HCT116 (cell line): ENCODE measurements at regions not wholly inside any gene's neighbourhood (a gene's known extent, or its start where the extent isn't known, plus 50 kb on each side); places are given as distances from the start of the nearest gene placed in this dataset.

Experiments
- ATAC-seq: fragments of 200-7000 bp; cut with Tn5 transposase; 2 replicates; pipeline ENCODE4 v1.9.1; 2020; ENCODE audit warnings: mild to moderate bottlenecking, moderate library complexity
- BruUV-seq: library from RNA; stranded (reverse); fragments of 400-500 nt; replicated peaks from 2 replicates; lab custom pipeline; 2021; lab: Mats Ljungman, UMichigan
- CTCF ChIA-PET: fragments of 300-600 bp; sonication (Branson Sonifier 250); formaldehyde crosslinking; loops from one replicate; lab custom pipeline; 2021; ENCODE audit warnings: antibody characterized with exemption; lab: Charles Lee
- POLR2A ChIA-PET: fragments of 300-600, 350-600 bp; sonication (Branson Sonifier 250); formaldehyde crosslinking; loops from one replicate; lab custom pipeline; 2021; ENCODE audit warnings: antibody characterized with exemption; lab: Charles Lee
- RAD21 ChIA-PET, 2 experiments: fragments of 300-600 bp; sonication (Branson Sonifier 250); formaldehyde crosslinking; loops; one replicate each; lab custom pipeline; 2023; ENCODE audit warnings: low total read pairs in 2 of 2; ENCODE audit not compliant: uncharacterized antibody in 2 of 2, unreplicated experiment in 2 of 2, low non-redundant PET in 1 of 2; lab: Charles Lee
- DNase-seq: peaks from one replicate; pipeline ENCODE4 v3.0.0-alpha.2; 2010; ENCODE audit warnings: low read depth, low spot score
- H2AFZ ChIP-seq: fragments of 200-600 bp; shearing (Covaris generic), sonication (generic); 2 replicates; pipeline ENCODE4 v1.6.1; 2017; ENCODE audit warnings: low read depth, mixed run types, mixed read lengths, antibody characterized with exemption, low read length; ENCODE audit not compliant: poor library complexity, severe bottlenecking
- H3K27ac ChIP-seq: 2 replicates; pipeline ENCODE4 v1.5.1; 2012; ENCODE audit warnings: low read depth, low read length
- H3K27me3 ChIP-seq: fragments of 200-600 bp; sonication (generic); 2 replicates; pipeline ENCODE4 v1.6.1; 2016; ENCODE audit warnings: mixed run types, low read length, mixed read lengths; ENCODE audit not compliant: insufficient read depth
- H3K36me3 ChIP-seq, 2 experiments: fragments of 200-500 bp in 1 of 2; fragments of 200-600 bp in 1 of 2; sonication (Bioruptor generic) in 1 of 2; sonication (generic) in 1 of 2; 2 replicates each; pipeline versions ENCODE4 v1.5.1 to v1.6.1; 2014 to 2016; ENCODE audit warnings: low read length in 2 of 2, inconsistent platforms in 1 of 2, mixed read lengths in 1 of 2, mixed run types in 1 of 2; ENCODE audit not compliant: insufficient read depth in 2 of 2, control insufficient read depth in 1 of 2
- H3K4me1 ChIP-seq, 2 experiments: fragments of 200-600 bp in 1 of 2; sonication (generic) in 1 of 2; 2 replicates each; pipeline versions ENCODE4 v1.5.1 to v1.6.1; 2012 to 2017; ENCODE audit warnings: low read length in 2 of 2, inconsistent platforms in 1 of 2, mild to moderate bottlenecking in 1 of 2, mixed read lengths in 1 of 2, mixed run types in 1 of 2, moderate library complexity in 1 of 2; ENCODE audit not compliant: insufficient read depth in 2 of 2, control insufficient read depth in 1 of 2
- H3K4me2 ChIP-seq: fragments of 200-600 bp; sonication (generic); 2 replicates; pipeline ENCODE4 v1.6.1; 2017; ENCODE audit warnings: mixed run types, low read length, mixed read lengths
- H3K4me3 ChIP-seq, 2 experiments: fragments of 200-600 bp in 1 of 2; sonication (generic) in 1 of 2; replicated peaks in 1 of 2; 2 replicates each; pipeline ENCODE4 v1.5.1; 2011 to 2016; ENCODE audit warnings: low read length in 2 of 2, control low read depth in 1 of 2, low read depth in 1 of 2, mild to moderate bottlenecking in 1 of 2, mixed read lengths in 1 of 2, mixed run types in 1 of 2
- H3K79me2 ChIP-seq: fragments of 200-600 bp; sonication (generic); 2 replicates; pipeline ENCODE4 v1.6.1; 2017; ENCODE audit warnings: mild to moderate bottlenecking, mixed run types, low read length, moderate library complexity, mixed read lengths; ENCODE audit not compliant: insufficient read depth
- H3K9ac ChIP-seq: fragments of 200-600 bp; sonication (generic); 2 replicates; pipeline ENCODE4 v1.6.1; 2016; ENCODE audit warnings: low read length, mixed read lengths
- H3K9me2 ChIP-seq: fragments of 200-600 bp; sonication (generic), shearing (Covaris generic); 2 replicates; pipeline ENCODE4 v1.6.1; 2017; ENCODE audit warnings: mixed run types, mild to moderate bottlenecking, moderate library complexity; ENCODE audit not compliant: insufficient read depth
- H3K9me3 ChIP-seq, 2 experiments: fragments of 200-500 bp in 1 of 2; fragments of 200-600 bp in 1 of 2; sonication (Bioruptor generic) in 1 of 2; sonication (generic) in 1 of 2; 2 replicates each; pipeline ENCODE4 v1.6.1; 2014 to 2017; ENCODE audit warnings: low read length in 2 of 2, mixed read lengths in 2 of 2, inconsistent platforms in 1 of 2, low read depth in 1 of 2, mild to moderate bottlenecking in 1 of 2, mixed run types in 1 of 2, moderate library complexity in 1 of 2; ENCODE audit not compliant: control insufficient read depth in 1 of 2, insufficient read depth in 1 of 2
- H4K20me1 ChIP-seq: fragments of 200-600 bp; sonication (generic), shearing (Covaris generic); 2 replicates; pipeline ENCODE4 v1.6.1; 2017; ENCODE audit warnings: mixed run types, mild to moderate bottlenecking, moderate library complexity; ENCODE audit not compliant: insufficient read depth
- ATF3 ChIP-seq: IDR thresholded peaks from 2 replicates; pipeline ENCODE4 v1.6.1; 2012
- CTCF ChIP-seq, 3 experiments: fragments of 200-600 bp in 1 of 3; sonication (generic) in 1 of 3; IDR thresholded peaks in 2 of 3; conservative IDR thresholded peaks in 1 of 3; 2 replicates each; pipeline ENCODE4 v1.5.1; 2012 to 2017; ENCODE audit warnings: low read depth in 2 of 3, low read length in 2 of 3, antibody characterized with exemption in 1 of 3, borderline replicate concordance in 1 of 3, control low read depth in 1 of 3, mild to moderate bottlenecking in 1 of 3, mixed read lengths in 1 of 3, mixed run types in 1 of 3, moderate library complexity in 1 of 3; ENCODE audit not compliant: insufficient read depth in 1 of 3
- EGR1 ChIP-seq: IDR thresholded peaks from 2 replicates; pipeline ENCODE4 v1.6.1; 2012; ENCODE audit warnings: low read depth
- ELF1 ChIP-seq: IDR thresholded peaks from 2 replicates; pipeline ENCODE4 v1.6.1; 2012; ENCODE audit warnings: low read depth, borderline replicate concordance
- EZH2phosphoT487 ChIP-seq: fragments of 200-600 bp; IDR thresholded peaks from 2 replicates; pipeline ENCODE4 v1.6.1; 2018; ENCODE audit warnings: antibody characterized with exemption, borderline replicate concordance
- FOSL1 ChIP-seq: IDR thresholded peaks from 2 replicates; pipeline ENCODE4 v1.6.1; 2012; ENCODE audit warnings: low read depth
- JUND ChIP-seq: IDR thresholded peaks from 2 replicates; pipeline ENCODE4 v1.6.1; 2012
- MAX ChIP-seq: IDR thresholded peaks from 2 replicates; pipeline ENCODE4 v1.6.1; 2012
- POLR2A ChIP-seq: IDR thresholded peaks from 2 replicates; pipeline ENCODE4 v1.7.0; 2011; ENCODE audit warnings: borderline replicate concordance; ENCODE audit not compliant: insufficient read depth, insufficient read length; ENCODE audit errors: extremely low read depth
- RAD21 ChIP-seq: IDR thresholded peaks from 2 replicates; pipeline ENCODE4 v1.6.1; 2012; ENCODE audit warnings: low read depth, mild to moderate bottlenecking
- SIN3A ChIP-seq: IDR thresholded peaks from 2 replicates; pipeline ENCODE4 v1.6.1; 2012; ENCODE audit warnings: low read depth
- SP1 ChIP-seq: IDR thresholded peaks from 2 replicates; pipeline ENCODE4 v1.6.1; 2012; ENCODE audit warnings: low read depth
- ZFX ChIP-seq: fragments of 450-650 bp; IDR thresholded peaks from 2 replicates; pipeline ENCODE4 v1.6.1; 2017
- ZNF274 ChIP-seq: fragments of 200-500 bp; sonication (Bioruptor generic); IDR thresholded peaks from 2 replicates; pipeline ENCODE4 v1.6.1; 2014; ENCODE audit warnings: mild to moderate bottlenecking, low read depth, low read length, inconsistent platforms
- intact Hi-C: fragments of 100-400 bp; cut with micrococcal nuclease; formaldehyde crosslinking; loops from 2 replicates; pipeline ENCODE4 v1.10.0; 2022

- H4K20me1 ChIP-seq: no peaks in the 10 kb centered on the region
- CTCF ChIA-PET: no interaction called here
- H3K36me3 ChIP-seq: no peaks in the 10 kb centered on the region
- no peaks in the 10 kb centered on the region for H3K79me2 ChIP-seq
- no peak overlapping the region for H2AFZ ChIP-seq
- ATAC-seq (no peak), DNase-seq (no peak)
- H3K27me3 ChIP-seq: no peaks in the 10 kb centered on the region
- H3K9me3 ChIP-seq: peaks cover 7 to 22% of the 10 kb centered on the region in 2 experiments; a peak in 2 of 4 replicates
- no peak for TF ChIP-seq ZNF274
- TF ChIP-seq SP1: no peak
- TF ChIP-seq JUND: no peak
- no peak for TF ChIP-seq FOSL1
- TF ChIP-seq MAX: no peak
- no peak for TF ChIP-seq POLR2A
- no peak for TF ChIP-seq EGR1
- TF ChIP-seq ELF1: no peak
- no peak for TF ChIP-seq ZFX
- TF ChIP-seq RAD21: no peak
- TF ChIP-seq SIN3A: no peak
- TF ChIP-seq EZH2phosphoT487: no peak
- TF ChIP-seq ATF3: no peak
- TF ChIP-seq CTCF (IDR thresholded peaks at IDR 0.05 in 2 of 3, conservative IDR thresholded peaks at IDR 0.05 in 1 of 3; ENCODE audit: borderline replicate concordance in 1 of 3, insufficient read depth in 1 of 3, low read depth in 2 of 3, low read length in 2 of 3): no peak
- H3K4me3 ChIP-seq: no peak overlapping the region
- no peaks in the 10 kb centered on the region for H3K4me1 ChIP-seq
- H3K9ac ChIP-seq: no peak overlapping the region
- RAD21 ChIA-PET: no interaction called here
- H3K4me2 ChIP-seq: no peak overlapping the region
- POLR2A ChIA-PET: no interaction called here
- no peaks in the 10 kb centered on the region for H3K9me2 ChIP-seq
- H3K27ac ChIP-seq: no peak overlapping the region
- intact Hi-C loops: no loop called here
- BruUV-seq: no TSS peak
Measured at GRCh38 chr21:28518630-28519029, 474.0 kb downstream of the LTN1 start.
